ENCODE measurements at regions not wholly inside any gene's neighbourhood (a gene's known extent, or its start where the extent isn't known, plus 50 kb on each side); places are given as distances from the start of the nearest gene placed in this dataset.

- DNase-seq (ENCODE audit: low read depth in 2 of 3, low spot score in 2 of 3), result no peak
Measured at GRCh38 chr3:24595796-24596195, 101.1 kb upstream of the THRB start.

- DNase-seq (ENCODE audit: low read depth in 2 of 3, low spot score in 2 of 3), result no peak
Measured at GRCh38 chr3:24596626-24597025, 102.0 kb upstream of the THRB start.

- DNase-seq (ENCODE audit: low read depth in 2 of 3, low spot score in 2 of 3), result no peak
Measured at GRCh38 chr3:24598695-24599470, 104.2 kb upstream of the THRB start.

DNA sequence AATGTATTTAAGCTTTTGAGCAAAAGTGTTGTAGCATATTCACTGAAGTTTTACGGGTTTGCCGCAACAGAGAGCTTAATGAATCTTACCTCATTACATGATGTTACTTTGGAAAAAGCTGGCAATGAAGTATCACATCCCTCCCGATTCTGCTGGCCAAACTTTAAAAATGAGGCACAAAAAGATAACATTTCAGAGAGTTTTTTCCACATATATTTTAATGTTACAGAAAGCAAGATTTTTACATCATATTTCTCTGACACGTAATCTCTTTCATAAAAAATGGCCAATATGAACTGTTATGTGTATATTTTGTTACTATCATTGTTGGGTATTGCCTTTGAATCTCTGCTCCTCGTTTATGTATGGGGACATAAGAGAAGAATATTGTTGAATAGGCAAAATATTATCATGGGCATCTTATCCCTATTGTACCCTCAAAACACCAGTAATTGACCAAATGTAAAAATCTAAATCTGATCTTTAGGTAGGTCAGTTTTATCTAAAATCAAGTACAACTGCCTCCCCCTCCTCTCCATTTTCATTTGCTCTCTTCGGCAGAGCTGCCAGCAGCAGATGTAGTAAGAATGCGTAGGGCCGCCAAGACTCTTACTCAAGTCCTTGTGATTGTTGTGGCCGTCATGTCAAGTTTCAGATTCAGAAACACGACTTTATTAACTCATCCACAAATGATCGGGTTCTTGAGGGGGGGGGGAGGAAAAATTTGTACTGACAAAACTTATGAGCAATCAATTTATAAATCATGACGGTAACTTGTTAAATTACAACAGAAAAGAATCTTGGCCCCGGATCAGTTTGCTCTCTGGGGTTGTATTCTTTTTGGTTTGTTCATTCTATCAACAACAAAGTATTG lies 106.7 kb upstream of the THRB start:
- no peak for DNase-seq (ENCODE audit: low read depth in 2 of 3, low spot score in 2 of 3)

GRCh38 chr3:24604215-24604614 lies 109.6 kb upstream of the THRB start:
- no peak for DNase-seq (ENCODE audit: low read depth in 2 of 3, low spot score in 2 of 3)

DNA sequence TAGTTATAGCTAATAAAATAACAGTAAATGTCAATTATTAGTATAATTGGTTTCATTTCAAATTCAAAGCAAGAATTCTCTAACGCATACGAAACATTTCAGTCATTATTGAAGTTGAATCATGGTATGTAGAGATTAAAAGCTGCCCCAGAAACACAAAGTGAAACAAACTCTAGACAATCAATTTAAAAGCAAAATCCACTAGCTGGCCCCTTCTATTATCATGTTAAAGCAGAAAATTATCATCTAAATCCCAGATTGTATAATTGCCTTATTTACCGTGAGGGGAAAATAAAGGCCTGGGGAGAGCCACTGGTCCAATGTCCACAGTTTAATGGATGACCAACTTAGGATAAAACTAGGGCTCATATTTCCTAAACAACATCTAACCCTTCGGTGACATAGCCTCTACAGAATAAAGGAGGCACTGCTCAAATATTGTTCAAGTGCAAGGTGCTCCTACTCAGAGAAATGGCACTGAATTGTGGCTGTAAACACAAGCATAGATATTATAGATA lies 110.9 kb upstream of the THRB start:
- no peak for DNase-seq (ENCODE audit: low read depth in 2 of 3, low spot score in 2 of 3)

GRCh38 chr3:24607281-24607680 lies 112.6 kb upstream of the THRB start:
- DNase-seq (ENCODE audit: low read depth in 2 of 3, low spot score in 2 of 3), result no peak

GRCh38 chr3:24608701-24609390 lies 114.2 kb upstream of the THRB start:
- DNase-seq (ENCODE audit: low read depth in 2 of 3, low spot score in 2 of 3), result no peak

DNA sequence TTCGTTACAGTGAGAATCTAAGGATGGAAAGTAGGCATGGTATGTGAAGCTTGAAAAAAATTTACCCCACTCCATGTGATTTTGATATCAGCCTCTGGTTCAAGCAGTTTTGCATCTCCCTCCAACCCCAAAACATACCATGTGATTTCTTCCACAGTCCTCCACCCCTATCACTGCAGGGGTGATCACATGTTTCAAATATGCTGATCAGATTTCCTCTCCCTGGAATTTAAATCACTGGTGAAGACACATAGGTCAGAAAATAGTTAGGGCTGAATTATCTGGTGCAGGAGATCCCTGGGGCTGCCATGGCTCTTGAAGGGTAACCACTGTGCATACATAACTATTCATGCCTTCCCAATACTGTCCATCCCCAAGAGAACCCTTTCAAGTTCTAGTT lies 119.7 kb upstream of the THRB start:
- no peak for DNase-seq (ENCODE audit: low read depth in 2 of 3, low spot score in 2 of 3)

- no peak for DNase-seq (ENCODE audit: low read depth in 2 of 3, low spot score in 2 of 3)
Measured at GRCh38 chr3:24615177-24615576, 120.5 kb upstream of the THRB start.

GRCh38 chr3:24616110-24616829 lies 121.6 kb upstream of the THRB start:
- DNase-seq (ENCODE audit: low read depth in 2 of 3, low spot score in 2 of 3), result no peak

DNA sequence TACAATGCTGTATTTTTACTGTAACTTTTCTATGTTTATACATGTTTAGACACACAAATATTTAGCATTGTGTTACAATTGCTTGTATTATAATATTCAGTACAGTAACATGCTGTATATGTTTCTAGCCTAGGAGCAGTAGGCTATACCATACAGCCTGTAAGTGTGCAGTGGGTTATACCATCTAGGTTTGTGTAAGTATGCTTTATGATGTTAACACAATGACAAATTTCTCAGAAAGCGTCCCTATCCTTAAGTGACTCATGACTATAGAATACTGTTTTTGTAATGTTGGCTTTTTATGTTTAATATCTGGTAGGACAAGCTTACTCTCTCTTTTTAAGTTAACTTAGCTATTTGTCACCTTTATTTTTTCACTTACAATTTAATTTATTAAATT lies 127.5 kb upstream of the THRB start:
- DNase-seq (ENCODE audit: low read depth in 2 of 3, low spot score in 2 of 3), result no peak

GRCh38 chr3:24622696-24623225 lies 128.1 kb upstream of the THRB start:
- no peak for DNase-seq (ENCODE audit: low read depth in 2 of 3, low spot score in 2 of 3)

DNA sequence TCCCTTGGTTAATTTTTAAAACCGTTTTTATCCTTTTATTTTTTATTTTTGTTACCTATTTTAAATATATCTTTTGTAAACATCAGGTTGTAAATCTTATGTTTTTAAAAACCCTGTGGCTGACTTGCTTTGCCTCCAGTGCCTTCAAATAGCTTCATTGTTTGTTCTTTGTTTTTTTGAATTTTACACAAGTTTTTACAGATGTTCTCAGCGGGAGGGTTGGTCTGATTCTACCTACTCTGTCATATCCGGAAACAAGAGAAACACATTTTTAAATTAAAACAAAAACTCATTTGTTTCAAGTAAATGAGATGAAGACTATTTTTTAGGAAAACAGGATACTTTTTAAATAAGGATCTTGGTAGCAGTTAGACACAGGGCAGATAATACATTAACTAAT lies 129.0 kb upstream of the THRB start:
- DNase-seq (ENCODE audit: low read depth in 2 of 3, low spot score in 2 of 3), result no peak

- no peak for DNase-seq (ENCODE audit: low read depth in 2 of 3, low spot score in 2 of 3)
Measured at GRCh38 chr3:24624938-24625681, 130.5 kb upstream of the THRB start.

DNA sequence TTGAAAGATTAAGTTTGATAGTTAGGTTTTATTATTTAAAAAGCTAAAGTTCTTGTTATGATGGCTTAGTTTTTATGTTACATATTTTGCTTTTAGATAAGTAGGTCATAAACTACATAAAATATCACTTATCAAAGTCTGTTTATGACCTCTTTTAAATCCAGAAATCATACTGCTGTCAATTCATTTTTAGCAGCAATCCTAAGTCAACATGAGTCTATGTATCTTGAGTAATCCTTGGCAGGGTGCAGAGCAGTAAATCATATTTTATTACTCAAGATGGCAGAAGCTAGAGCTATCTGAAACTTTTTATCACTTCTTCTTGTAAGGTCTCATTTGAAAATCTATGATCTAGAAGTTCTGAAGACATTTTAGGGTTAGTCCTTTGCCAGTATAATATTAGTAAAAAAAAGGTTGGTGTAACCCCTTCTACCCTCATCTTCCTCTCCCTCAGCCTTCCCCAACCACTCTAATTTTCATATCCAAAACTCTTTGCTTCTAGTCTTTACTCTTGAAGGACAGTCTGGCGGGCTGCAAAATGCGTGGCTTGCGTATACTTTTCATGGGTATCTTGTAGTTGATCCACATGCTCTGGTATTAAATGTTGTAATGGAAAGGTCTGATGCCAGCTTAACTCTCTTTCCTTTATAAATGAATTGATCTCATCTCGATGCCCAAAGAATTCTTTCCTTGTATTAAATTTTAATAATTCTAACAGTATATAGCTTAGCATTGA lies 134.0 kb upstream of the THRB start:
- DNase-seq (ENCODE audit: low read depth in 2 of 3, low spot score in 2 of 3), result no peak

DNA sequence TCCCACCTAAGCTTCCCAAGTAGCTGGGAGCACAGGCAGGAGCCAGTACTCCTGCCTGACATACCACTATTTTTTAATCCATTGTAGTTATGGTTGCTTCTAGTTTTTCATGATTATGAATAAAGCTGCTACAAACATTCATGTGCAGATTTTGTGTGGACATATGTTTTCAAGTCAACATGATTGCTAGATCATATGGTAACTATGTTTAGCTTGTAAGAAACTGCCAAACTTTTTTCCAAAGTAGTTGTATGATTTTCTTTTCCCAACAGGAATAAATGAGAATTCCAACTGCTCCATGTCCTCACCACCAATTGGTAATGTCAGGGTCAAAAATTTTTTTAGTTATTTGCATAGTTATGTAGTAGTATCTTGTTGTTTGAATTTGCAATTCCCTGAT lies 136.8 kb upstream of the THRB start:
- no peak for DNase-seq (ENCODE audit: low read depth in 2 of 3, low spot score in 2 of 3)

DNA sequence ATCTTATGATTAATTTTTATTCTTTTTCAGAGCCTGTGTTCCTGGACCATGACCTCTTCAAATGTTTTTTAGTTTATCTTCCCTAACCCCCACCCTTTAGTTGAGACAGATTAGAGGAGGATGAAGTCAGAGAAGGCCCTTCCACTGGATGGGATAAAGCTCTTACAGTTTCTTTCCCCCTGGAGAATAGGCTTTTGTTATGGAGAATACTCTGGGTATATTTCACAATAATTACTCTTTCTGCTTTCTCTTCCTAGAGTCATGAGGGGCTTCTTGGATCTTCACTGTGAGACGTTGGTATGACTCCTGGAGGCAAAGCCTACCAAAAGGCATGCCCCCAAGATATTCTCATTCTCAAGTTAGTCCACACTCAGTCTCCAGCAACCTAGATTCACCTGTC lies 144.4 kb upstream of the THRB start:
- DNase-seq (ENCODE audit: low read depth in 2 of 3, low spot score in 2 of 3), result no peak
